ENCODE measurements at regions not wholly inside any gene's neighbourhood (a gene's known extent, or its start where the extent isn't known, plus 50 kb on each side); places are given as distances from the start of the nearest gene placed in this dataset.

DNA sequence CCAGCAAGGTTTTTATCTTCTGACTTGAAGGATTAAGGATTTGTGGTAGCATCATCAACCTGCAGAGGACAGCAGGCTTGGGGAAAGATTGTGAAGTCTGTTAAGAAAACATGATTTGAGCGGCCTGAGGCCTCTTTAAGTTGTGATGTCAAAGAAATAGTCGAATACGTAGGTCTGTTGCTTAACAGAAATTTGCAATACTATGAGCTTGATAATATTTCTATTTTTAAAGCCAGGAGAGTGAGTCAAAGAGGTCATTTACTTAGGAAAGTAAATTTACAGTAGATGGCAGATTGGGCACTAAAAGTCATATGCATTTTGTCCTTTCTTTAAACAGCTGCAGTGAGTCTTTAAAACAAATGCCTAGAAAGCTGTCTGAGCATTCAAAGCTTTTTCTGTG, 336.3 kb downstream of the DIPK2A start:
- TF ChIP-seq, protein P1, sequence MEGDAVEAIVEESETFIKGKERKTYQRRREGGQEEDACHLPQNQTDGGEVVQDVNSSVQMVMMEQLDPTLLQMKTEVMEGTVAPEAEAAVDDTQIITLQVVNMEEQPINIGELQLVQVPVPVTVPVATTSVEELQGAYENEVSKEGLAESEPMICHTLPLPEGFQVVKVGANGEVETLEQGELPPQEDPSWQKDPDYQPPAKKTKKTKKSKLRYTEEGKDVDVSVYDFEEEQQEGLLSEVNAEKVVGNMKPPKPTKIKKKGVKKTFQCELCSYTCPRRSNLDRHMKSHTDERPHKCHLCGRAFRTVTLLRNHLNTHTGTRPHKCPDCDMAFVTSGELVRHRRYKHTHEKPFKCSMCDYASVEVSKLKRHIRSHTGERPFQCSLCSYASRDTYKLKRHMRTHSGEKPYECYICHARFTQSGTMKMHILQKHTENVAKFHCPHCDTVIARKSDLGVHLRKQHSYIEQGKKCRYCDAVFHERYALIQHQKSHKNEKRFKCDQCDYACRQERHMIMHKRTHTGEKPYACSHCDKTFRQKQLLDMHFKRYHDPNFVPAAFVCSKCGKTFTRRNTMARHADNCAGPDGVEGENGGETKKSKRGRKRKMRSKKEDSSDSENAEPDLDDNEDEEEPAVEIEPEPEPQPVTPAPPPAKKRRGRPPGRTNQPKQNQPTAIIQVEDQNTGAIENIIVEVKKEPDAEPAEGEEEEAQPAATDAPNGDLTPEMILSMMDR (IDR thresholded peaks at IDR 0.05): no peak
- TF ChIP-seq POLR2A (IDR thresholded peaks at IDR 0.05): no peak
- TF ChIP-seq EP300 (IDR thresholded peaks at IDR 0.05): no peak

Measured in tibial nerve (tissue), 4 donors.